ENCODE measurements at regions not wholly inside any gene's neighbourhood (a gene's known extent, or its start where the extent isn't known, plus 50 kb on each side); places are given as distances from the start of the nearest gene placed in this dataset.
"Not testable (repeated sequence)": the region's sequence is repeated elsewhere in the genome, so short reads cannot be mapped to it uniquely, and the experiment has no call there.

DNA sequence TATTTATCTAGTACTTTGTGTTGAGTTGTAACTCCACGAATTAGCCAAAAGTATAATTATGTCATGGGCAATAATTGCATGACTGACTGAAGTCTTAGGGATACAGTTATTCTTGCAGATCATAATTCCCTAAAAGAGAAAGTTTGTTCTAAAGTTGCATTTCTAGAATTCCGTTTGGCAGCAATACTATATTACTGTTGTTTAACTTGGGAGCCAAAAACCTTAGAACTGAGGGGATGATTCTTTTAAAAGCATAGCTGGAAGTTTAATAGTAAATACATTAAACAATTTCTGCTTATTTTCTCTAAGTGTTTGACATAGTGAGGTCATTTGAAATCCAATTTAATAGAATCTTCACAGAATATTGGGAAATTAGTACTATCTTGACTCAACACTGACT is 356.4 kb upstream of the ADAMTS5 start:
- no peak overlapping the region for H3K4me3 ChIP-seq
- no peaks in the 10 kb centered on the region for H3K27me3 ChIP-seq
- H3K9me3 ChIP-seq = no peaks in the 10 kb centered on the region
- H3K36me3 ChIP-seq = no peaks in the 10 kb centered on the region
- DNase-seq = no peak
- no peak overlapping the region for H3K27ac ChIP-seq
- TF ChIP-seq, protein P1, sequence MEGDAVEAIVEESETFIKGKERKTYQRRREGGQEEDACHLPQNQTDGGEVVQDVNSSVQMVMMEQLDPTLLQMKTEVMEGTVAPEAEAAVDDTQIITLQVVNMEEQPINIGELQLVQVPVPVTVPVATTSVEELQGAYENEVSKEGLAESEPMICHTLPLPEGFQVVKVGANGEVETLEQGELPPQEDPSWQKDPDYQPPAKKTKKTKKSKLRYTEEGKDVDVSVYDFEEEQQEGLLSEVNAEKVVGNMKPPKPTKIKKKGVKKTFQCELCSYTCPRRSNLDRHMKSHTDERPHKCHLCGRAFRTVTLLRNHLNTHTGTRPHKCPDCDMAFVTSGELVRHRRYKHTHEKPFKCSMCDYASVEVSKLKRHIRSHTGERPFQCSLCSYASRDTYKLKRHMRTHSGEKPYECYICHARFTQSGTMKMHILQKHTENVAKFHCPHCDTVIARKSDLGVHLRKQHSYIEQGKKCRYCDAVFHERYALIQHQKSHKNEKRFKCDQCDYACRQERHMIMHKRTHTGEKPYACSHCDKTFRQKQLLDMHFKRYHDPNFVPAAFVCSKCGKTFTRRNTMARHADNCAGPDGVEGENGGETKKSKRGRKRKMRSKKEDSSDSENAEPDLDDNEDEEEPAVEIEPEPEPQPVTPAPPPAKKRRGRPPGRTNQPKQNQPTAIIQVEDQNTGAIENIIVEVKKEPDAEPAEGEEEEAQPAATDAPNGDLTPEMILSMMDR (IDR thresholded peaks at IDR 0.05) = no peak
- TF ChIP-seq POLR2A (IDR thresholded peaks at IDR 0.05) = no peak
- no peaks in the 10 kb centered on the region for H3K4me1 ChIP-seq
- intact Hi-C loops (cut with DNase I; ENCODE audit: low total_unique reads) = no loop called here

GRCh38 chr21:27321791-27322190 is 354.9 kb upstream of the ADAMTS5 start:
- no peaks in the 10 kb centered on the region for H3K9me3 ChIP-seq
- TF ChIP-seq, protein P1 (IDR thresholded peaks at IDR 0.05) = no peak
- TF ChIP-seq POLR2A (IDR thresholded peaks at IDR 0.05) = no peak
- no peaks in the 10 kb centered on the region for H3K4me1 ChIP-seq
- H3K4me3 ChIP-seq = no peak overlapping the region
- no peak for DNase-seq
- H3K27me3 ChIP-seq = no peaks in the 10 kb centered on the region
- no peaks in the 10 kb centered on the region for H3K36me3 ChIP-seq
- intact Hi-C loops (cut with DNase I; ENCODE audit: low total_unique reads) = no loop called here
- H3K27ac ChIP-seq = no peak overlapping the region

- H3K4me3 ChIP-seq = no peak overlapping the region
- H3K4me1 ChIP-seq = no peaks in the 10 kb centered on the region
- no peak for DNase-seq
- no peak overlapping the region for H3K27ac ChIP-seq
- H3K27me3 ChIP-seq = no peaks in the 10 kb centered on the region
- intact Hi-C loops (cut with DNase I; ENCODE audit: low total_unique reads) = no loop called here
- no peaks in the 10 kb centered on the region for H3K36me3 ChIP-seq
- H3K9me3 ChIP-seq = no peaks in the 10 kb centered on the region
- TF ChIP-seq, protein P1 (IDR thresholded peaks at IDR 0.05) = no peak
- no peak for TF ChIP-seq POLR2A (IDR thresholded peaks at IDR 0.05)
Measured at GRCh38 chr21:27320868-27321267, 354.0 kb upstream of the ADAMTS5 start.

- H3K36me3 ChIP-seq; H3K9me3 ChIP-seq; DNase-seq; intact Hi-C loops (cut with DNase I; ENCODE audit: low total_unique reads); H3K27me3 ChIP-seq; H3K27ac ChIP-seq; H3K4me3 ChIP-seq; H3K4me1 ChIP-seq: not testable (repeated sequence)
Measured at GRCh38 chr21:27317601-27318000, 350.7 kb upstream of the ADAMTS5 start.

- TF ChIP-seq POLR2A (IDR thresholded peaks at IDR 0.05) = no peak
- TF ChIP-seq, protein P1 (IDR thresholded peaks at IDR 0.05) = no peak
- no peaks in the 10 kb centered on the region for H3K4me1 ChIP-seq
- intact Hi-C loops (cut with DNase I; ENCODE audit: low total_unique reads) = no loop called here
- no peaks in the 10 kb centered on the region for H3K27me3 ChIP-seq
- H3K27ac ChIP-seq = no peak overlapping the region
- peaks cover 0 to 6% of the 10 kb centered on the region in 2 donors for H3K9me3 ChIP-seq
- H3K36me3 ChIP-seq = no peaks in the 10 kb centered on the region
- no peak for DNase-seq
- no peak overlapping the region for H3K4me3 ChIP-seq
Measured at GRCh38 chr21:27315373-27315772, 348.5 kb upstream of the ADAMTS5 start.

- Histone ChIP-seq H3K4me1 (no peaks in the 10 kb centered on the region), H3K27ac (no peak overlapping the region), H3K4me3 (no peak overlapping the region), H3K36me3 (no peaks in the 10 kb centered on the region), H3K9me3 (peaks cover 0 to 6% of the 10 kb centered on the region in 2 donors), H3K27me3 (no peaks in the 10 kb centered on the region)
- TF ChIP-seq, protein P1 (IDR thresholded peaks at IDR 0.05) = no peak
- no peak for TF ChIP-seq POLR2A (IDR thresholded peaks at IDR 0.05)
- intact Hi-C loops (cut with DNase I; ENCODE audit: low total_unique reads) = no loop called here
- no peak for DNase-seq
Measured at GRCh38 chr21:27314131-27314530, 347.2 kb upstream of the ADAMTS5 start.

Measured in uterus (tissue), 3 donors.